ENCODE measurements at regions not wholly inside any gene's neighbourhood (a gene's known extent, or its start where the extent isn't known, plus 50 kb on each side); places are given as distances from the start of the nearest gene placed in this dataset.

GRCh38 chr16:49944221-49944620 lies 80.8 kb upstream of the CNEP1R1 start:
- TF ChIP-seq, protein P1, sequence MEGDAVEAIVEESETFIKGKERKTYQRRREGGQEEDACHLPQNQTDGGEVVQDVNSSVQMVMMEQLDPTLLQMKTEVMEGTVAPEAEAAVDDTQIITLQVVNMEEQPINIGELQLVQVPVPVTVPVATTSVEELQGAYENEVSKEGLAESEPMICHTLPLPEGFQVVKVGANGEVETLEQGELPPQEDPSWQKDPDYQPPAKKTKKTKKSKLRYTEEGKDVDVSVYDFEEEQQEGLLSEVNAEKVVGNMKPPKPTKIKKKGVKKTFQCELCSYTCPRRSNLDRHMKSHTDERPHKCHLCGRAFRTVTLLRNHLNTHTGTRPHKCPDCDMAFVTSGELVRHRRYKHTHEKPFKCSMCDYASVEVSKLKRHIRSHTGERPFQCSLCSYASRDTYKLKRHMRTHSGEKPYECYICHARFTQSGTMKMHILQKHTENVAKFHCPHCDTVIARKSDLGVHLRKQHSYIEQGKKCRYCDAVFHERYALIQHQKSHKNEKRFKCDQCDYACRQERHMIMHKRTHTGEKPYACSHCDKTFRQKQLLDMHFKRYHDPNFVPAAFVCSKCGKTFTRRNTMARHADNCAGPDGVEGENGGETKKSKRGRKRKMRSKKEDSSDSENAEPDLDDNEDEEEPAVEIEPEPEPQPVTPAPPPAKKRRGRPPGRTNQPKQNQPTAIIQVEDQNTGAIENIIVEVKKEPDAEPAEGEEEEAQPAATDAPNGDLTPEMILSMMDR (IDR thresholded peaks at IDR 0.05; ENCODE audit: low read length), result no peak
- TF ChIP-seq EZH2phosphoT487 (IDR thresholded peaks at IDR 0.05; ENCODE audit: low read length) (no peak), EZH2 (optimal IDR thresholded peaks at IDR 0.05; ENCODE audit: low read depth, low read length) (no peak)
